NT2/D1 (cell line): ENCODE measurements at regions not wholly inside any gene's neighbourhood (a gene's known extent, or its start where the extent isn't known, plus 50 kb on each side); places are given as distances from the start of the nearest gene placed in this dataset.
A peak's percentile ranks its signal among the peaks of the same experiment; 100 is the strongest.

ENCODE experiments used
- DNase-seq: peaks from one replicate; pipeline ENCODE4 v3.0.0-alpha.2; 2011; ENCODE audit warnings: low read depth, low spot score
- H3K27me3 ChIP-seq: 2 replicates; pipeline ENCODE4 v1.6.0; 2011; ENCODE audit warnings: mild to moderate bottlenecking; ENCODE audit not compliant: insufficient read length, insufficient read depth
- H3K36me3 ChIP-seq: 2 replicates; pipeline ENCODE4 v1.6.1; 2011; ENCODE audit warnings: mild to moderate bottlenecking, low read length, mixed read lengths; ENCODE audit not compliant: insufficient read depth, insufficient read length
- H3K4me1 ChIP-seq: 2 replicates; pipeline ENCODE4 v1.5.1; 2011; ENCODE audit not compliant: insufficient read depth, insufficient read length
- H3K4me3 ChIP-seq: 2 replicates; pipeline ENCODE4 v1.5.1; 2011; ENCODE audit warnings: low read depth; ENCODE audit not compliant: insufficient read length
- H3K9ac ChIP-seq: 2 replicates; pipeline ENCODE4 v1.6.0; 2011; ENCODE audit warnings: low read depth; ENCODE audit not compliant: insufficient read length
- H3K9me3 ChIP-seq: 2 replicates; pipeline ENCODE4 v1.5.1; 2011; ENCODE audit warnings: mild to moderate bottlenecking, low read length; ENCODE audit not compliant: insufficient read depth
- SUZ12 ChIP-seq: IDR thresholded peaks from 2 replicates; pipeline ENCODE4 v1.6.1; 2011; ENCODE audit not compliant: insufficient read length, insufficient read depth; ENCODE audit errors: extremely low read depth
- YY1 ChIP-seq: IDR thresholded peaks from 2 replicates; pipeline ENCODE4 v1.6.1; 2011; ENCODE audit not compliant: insufficient read length, insufficient read depth
- ZNF274 ChIP-seq: IDR thresholded peaks from 2 replicates; pipeline ENCODE4 v1.6.1; 2011; ENCODE audit warnings: mild to moderate bottlenecking, low read depth, low read length

DNA sequence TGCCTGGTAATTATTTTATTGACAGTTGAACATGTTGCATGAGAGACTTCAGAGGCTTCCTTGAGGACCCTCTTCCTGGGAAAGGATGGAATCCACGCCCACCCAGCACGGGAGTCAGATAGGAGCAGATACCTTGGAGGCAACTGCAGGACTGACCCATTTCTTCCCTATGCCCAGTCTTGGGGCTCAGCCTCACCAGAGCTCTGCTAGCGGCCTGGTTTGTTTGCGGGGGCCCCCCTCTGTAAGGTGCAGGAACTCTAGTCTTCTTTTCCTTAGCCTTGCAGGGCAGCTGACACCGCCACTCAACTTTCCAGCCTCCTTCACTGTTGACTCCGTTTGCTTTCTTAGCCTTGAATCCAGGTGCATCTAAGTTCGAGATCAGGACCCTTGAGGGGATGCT lies 1032.8 kb downstream of the BRD1 start:
- Histone ChIP-seq H3K4me3 (no peak overlapping the region), H3K4me1 (no peaks in the 10 kb centered on the region), H3K36me3 (no peaks in the 10 kb centered on the region), H3K9ac (no peak overlapping the region), H3K27me3 (no peaks in the 10 kb centered on the region), H3K9me3 (no peaks in the 10 kb centered on the region)
- TF ChIP-seq ZNF274, result no peak
- no peak for TF ChIP-seq SUZ12
- TF ChIP-seq YY1, result no peak
- no peak for DNase-seq

DNA sequence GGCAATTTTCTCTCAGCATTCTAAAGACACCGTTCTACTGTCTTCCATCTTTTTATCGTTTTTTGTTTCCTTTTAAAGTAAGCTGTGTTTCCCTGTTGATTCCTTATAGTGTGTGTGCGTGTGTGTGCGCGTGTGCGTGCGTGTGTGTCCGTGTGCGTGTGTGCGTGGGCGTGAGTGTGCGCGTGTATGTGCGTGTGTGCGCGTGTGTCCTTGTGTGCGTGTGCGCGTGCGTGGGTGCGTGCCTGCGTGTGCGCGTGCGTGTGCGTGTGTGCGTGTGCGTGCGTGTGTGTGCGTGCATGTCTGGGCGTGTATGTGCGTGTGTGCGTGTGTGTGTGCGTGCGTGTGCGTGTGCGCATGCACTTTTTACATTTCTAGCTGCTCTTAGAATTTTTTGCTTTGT lies 1033.7 kb downstream of the BRD1 start:
- Histone ChIP-seq H3K27me3 (no peaks in the 10 kb centered on the region), H3K36me3 (no peaks in the 10 kb centered on the region), H3K9me3 (no peaks in the 10 kb centered on the region), H3K4me1 (no peaks in the 10 kb centered on the region), H3K9ac (no peak overlapping the region), H3K4me3 (no peak overlapping the region)
- no peak for DNase-seq
- TF ChIP-seq SUZ12, result no peak
- no peak for TF ChIP-seq YY1
- no peak for TF ChIP-seq ZNF274

DNA sequence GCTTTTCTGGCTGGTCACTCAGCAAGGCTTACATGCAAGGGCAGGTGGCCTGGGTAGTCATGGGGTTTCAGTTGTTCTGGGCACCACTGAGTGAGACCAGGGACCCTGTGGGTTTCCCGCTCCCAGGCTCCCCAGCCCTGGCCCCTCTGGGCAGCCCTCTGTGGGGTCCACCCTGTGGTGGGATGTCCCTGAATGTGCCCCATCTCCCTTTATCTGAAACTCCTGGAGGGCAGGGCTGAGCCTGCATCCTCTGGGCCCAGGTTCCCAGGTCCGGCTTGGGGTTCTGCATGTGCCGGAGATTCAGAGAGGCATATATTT lies 1041.0 kb downstream of the BRD1 start:
- Histone ChIP-seq H3K27me3 (no peaks in the 10 kb centered on the region), H3K9me3 (peaks cover 8% of the 10 kb centered on the region; the same call in 1 of the 2 replicates), H3K9ac (no peak overlapping the region), H3K36me3 (no peaks in the 10 kb centered on the region), H3K4me1 (peaks cover 3% of the 10 kb centered on the region), H3K4me3 (no peak overlapping the region)
- no peak for DNase-seq
- TF ChIP-seq YY1, result no peak
- no peak for TF ChIP-seq SUZ12
- no peak for TF ChIP-seq ZNF274

DNA sequence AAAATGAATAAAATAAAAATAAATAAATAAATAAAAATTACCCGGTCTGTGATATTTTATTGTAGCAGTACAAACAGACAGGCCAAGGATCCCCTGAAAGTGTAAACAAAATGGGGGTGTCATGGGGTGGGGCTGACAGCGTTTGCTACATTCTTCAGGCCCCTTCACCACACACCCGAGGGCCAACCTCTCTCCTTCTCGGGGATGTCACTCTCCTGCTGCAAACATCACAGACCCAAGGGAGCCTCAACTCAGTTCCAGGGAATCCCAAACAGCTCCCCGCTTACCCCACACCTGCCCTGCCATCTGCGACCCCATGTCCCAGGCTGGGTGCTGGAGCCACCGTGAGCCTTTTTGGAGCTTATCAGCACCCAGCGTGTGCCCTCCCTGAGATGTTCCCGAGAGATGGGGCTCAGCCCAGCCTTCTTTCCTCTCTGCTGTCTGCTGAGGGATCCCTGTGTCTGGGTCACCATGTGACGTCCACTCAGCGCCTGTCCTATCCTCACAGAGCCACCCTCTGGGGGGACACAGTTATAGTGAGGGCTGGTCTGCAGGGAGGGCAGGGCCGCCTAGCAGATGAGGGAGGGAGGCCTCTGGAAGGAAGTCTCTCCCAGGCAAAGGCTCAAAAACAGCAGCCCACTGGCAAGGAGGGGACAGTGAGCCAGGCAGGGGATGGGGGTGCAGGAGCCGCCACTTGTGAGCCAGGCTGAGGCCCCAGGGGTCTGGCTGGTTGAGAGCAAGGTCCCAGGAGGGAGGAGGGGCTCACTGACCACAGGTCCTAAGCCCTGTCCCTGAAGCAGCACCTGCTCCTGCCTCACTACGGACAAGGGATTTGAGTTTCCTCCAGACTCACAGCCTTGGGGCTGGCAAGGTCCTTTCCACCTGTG lies 1041.6 kb downstream of the BRD1 start:
- H3K36me3 ChIP-seq, result no peaks in the 10 kb centered on the region
- DNase-seq, result no peak

DNA sequence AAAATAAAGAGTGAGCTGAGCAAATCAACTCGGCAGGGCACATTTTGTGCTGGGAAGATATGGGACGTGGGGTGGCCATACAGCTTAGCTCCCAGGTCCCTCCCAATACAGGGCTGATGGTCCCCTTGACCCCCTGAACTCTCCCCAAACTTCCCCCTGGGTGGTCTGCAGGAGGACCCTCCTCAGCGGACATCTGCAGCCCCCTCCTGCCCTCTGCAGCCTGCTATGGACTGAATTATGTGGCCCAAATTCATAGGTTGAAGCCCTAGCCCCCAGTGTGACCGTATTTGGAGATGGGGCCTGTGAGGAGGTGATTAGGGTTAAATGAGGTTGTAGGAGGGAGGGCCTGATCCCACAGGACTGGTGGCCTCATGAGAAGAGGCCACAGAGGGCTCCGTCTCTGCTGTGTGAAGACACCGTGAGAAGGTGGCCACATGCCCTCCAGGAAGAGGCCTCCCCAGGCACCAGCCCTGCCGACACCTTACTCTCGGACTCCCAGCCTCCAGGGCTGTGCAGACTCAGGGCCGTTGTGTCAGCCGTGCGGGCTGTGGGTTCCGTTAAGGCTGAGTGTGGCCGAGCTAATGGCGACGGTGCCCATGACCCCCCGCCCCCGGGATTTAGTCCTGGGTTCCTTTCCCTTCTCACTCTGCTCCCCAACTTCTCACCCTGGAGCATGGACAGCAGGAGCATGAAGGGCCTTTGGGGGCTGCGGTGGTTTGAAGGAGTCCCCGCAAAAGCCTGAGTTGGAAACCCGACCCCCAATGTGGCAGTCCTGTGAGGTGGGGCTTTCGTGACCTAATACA lies 1042.8 kb downstream of the BRD1 start:
- H3K4me3 ChIP-seq, result no peak overlapping the region
- peaks cover 3% of the 10 kb centered on the region for H3K4me1 ChIP-seq
- TF ChIP-seq YY1, result no peak
- no peak for TF ChIP-seq ZNF274
- no peak for TF ChIP-seq SUZ12
- H3K27me3 ChIP-seq, result no peaks in the 10 kb centered on the region
- no peaks in the 10 kb centered on the region for H3K36me3 ChIP-seq
- DNase-seq, result no peak
- H3K9ac ChIP-seq, result no peak overlapping the region
- peaks cover 8% of the 10 kb centered on the region; the same call in 1 of the 2 replicates for H3K9me3 ChIP-seq

More for the DNA sequence above, 1041.6 kb downstream of the BRD1 start:
- no peak for TF ChIP-seq ZNF274
- no peak for TF ChIP-seq YY1
- TF ChIP-seq SUZ12, result no peak
- Histone ChIP-seq H3K4me3 (no peak overlapping the region), H3K27me3 (no peaks in the 10 kb centered on the region), H3K4me1 (peaks cover 3% of the 10 kb centered on the region), H3K9me3 (peaks cover 8% of the 10 kb centered on the region; the same call in 1 of the 2 replicates), H3K9ac (no peak overlapping the region)

DNA sequence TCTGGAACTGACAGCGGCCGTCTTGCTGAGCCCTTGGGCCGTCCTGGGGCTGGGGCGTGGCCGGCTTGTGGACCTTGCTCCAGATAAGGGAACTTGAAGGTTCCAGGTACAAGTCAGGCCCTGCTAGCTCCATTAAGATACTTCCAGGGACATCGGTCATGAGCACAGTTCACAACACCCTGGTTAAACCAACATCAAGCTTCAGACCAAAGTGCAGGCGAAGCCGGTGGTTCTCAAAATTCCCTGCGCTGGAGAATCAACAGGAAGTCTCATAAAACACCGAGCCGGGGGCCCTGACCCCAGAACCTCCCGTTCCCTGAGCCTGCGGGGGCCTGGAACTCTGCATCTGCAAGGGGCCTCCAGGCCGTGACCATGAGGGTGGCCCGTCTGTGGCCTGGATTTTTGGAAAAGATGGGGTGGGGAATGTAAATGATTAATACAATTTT lies 1043.8 kb downstream of the BRD1 start:
- DNase-seq, result no peak
- Histone ChIP-seq H3K4me3 (no peak overlapping the region), H3K4me1 (peaks cover 3% of the 10 kb centered on the region), H3K9ac (no peak overlapping the region), H3K9me3 (peaks cover 8% of the 10 kb centered on the region; the same call in 1 of the 2 replicates), H3K27me3 (no peaks in the 10 kb centered on the region), H3K36me3 (no peaks in the 10 kb centered on the region)
- TF ChIP-seq ZNF274 (no peak), SUZ12 (no peak), YY1 (no peak)

DNA sequence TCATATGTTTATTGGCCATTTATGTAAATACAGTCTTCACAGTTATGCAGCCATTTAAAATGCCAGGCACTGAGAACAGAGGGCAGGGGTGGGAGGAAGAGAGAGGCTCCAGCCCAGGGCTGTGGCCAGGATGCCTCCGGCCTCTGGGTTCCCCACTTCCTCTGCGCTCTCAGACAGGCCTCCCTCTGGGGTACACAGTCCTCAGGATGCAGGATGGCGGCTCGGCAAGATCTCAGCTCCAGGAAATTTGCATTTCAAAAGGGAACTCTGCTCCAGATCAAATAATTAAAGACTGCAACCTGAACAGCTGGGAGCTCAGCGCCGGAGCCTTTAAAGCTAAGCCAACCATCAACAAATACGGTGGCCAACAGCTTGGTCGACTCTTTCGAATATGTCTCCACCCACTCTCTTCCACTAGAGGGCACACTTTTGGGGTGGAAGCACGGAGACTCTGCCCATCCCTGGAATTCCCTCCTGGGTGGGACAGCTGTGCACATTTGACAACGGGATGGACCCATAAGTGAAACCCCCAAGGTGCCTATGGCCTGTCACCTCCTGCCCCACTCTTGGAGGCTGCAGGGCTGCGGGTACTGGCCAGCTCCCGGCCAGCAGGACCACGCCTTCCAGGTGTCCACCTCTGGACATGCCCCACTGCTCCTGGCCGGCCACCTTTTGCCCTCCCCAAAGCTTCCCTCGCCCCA lies 1044.7 kb downstream of the BRD1 start:
- peak; percentile 52 for DNase-seq
- Histone ChIP-seq H3K4me3 (no peak overlapping the region), H3K36me3 (no peaks in the 10 kb centered on the region), H3K9ac (no peak overlapping the region), H3K4me1 (peaks cover 3% of the 10 kb centered on the region), H3K27me3 (no peaks in the 10 kb centered on the region), H3K9me3 (peaks cover 10% of the 10 kb centered on the region; the same call in 1 of the 2 replicates)
- TF ChIP-seq ZNF274 (no peak), SUZ12 (no peak), YY1 (no peak)
